Right lobe of liver (tissue), 4 donors: ENCODE measurements at regions not wholly inside any gene's neighbourhood (a gene's known extent, or its start where the extent isn't known, plus 50 kb on each side); places are given as distances from the start of the nearest gene placed in this dataset.

Experiments used
- CTCF ChIP-seq, 4 donors: fragments of 200-600 bp in 3 of 4; fragments of 450-650 bp in 1 of 4; IDR thresholded peaks; one replicate each; pipeline versions ENCODE4 v1.5.1 to v1.8.0; 2016 to 2022; ENCODE audit warnings: antibody characterized with exemption in 4 of 4, mild to moderate bottlenecking in 2 of 4
- POLR2A ChIP-seq: fragments of 450-650 bp; IDR thresholded peaks from one replicate; pipeline ENCODE4 v1.6.1; 2017; ENCODE audit warnings: antibody characterized with exemption, mild to moderate bottlenecking
- donor health status: DM: no; HTN: no; CAD: no.
- donor health status: DM: no; HTN: no; CAD: no.
- donor health status: DM: no; HTN: yes; CAD: no.

GRCh38 chr1:38577385-38577784 lies 282.2 kb downstream of the RRAGC start:
- TF ChIP-seq CTCF (IDR thresholded peaks at IDR 0.05) = no peak
- TF ChIP-seq POLR2A = no peak
